ENCODE measurements at regions not wholly inside any gene's neighbourhood (a gene's known extent, or its start where the extent isn't known, plus 50 kb on each side); places are given as distances from the start of the nearest gene placed in this dataset.

GRCh38 chr7:47024991-47025390, 556.9 kb downstream of the TNS3 start:
- Mint-ChIP-seq H3K9me3 (ENCODE audit: low read depth, unreplicated experiment) (peaks cover 6% of the 10 kb centered on the region), H3K27ac (ENCODE audit: unreplicated experiment) (no peak overlapping the region), H3K4me3 (ENCODE audit: low read depth, unreplicated experiment) (no peak overlapping the region), H3K27me3 (ENCODE audit: unreplicated experiment) (no peaks in the 10 kb centered on the region), H3K4me1 (ENCODE audit: low read depth, unreplicated experiment) (no peaks in the 10 kb centered on the region), H3K36me3 (ENCODE audit: insufficient read depth, unreplicated experiment) (no peaks in the 10 kb centered on the region)
- no TSS peak for BruUV-seq (replicated peaks)
- CTCF ChIA-PET: no interaction called here
- intact Hi-C loops (cut with micrococcal nuclease; ENCODE audit: unreplicated experiment): no loop called here
- no peak for DNase-seq
- no peak for TF ChIP-seq CTCF (IDR thresholded peaks at IDR 0.05; ENCODE audit: unreplicated experiment)

- no peaks in the 10 kb centered on the region for H3K36me3 Mint-ChIP-seq (ENCODE audit: insufficient read depth, unreplicated experiment)
- H3K4me3 Mint-ChIP-seq (ENCODE audit: low read depth, unreplicated experiment): no peak overlapping the region
- intact Hi-C loops (cut with micrococcal nuclease; ENCODE audit: unreplicated experiment): no loop called here
- TF ChIP-seq CTCF (IDR thresholded peaks at IDR 0.05; ENCODE audit: unreplicated experiment): no peak
- no peak for DNase-seq
- H3K9me3 Mint-ChIP-seq (ENCODE audit: low read depth, unreplicated experiment): no peaks in the 10 kb centered on the region
- CTCF ChIA-PET: no interaction called here
- no TSS peak for BruUV-seq (replicated peaks)
- no peaks in the 10 kb centered on the region for H3K4me1 Mint-ChIP-seq (ENCODE audit: low read depth, unreplicated experiment)
- H3K27me3 Mint-ChIP-seq (ENCODE audit: unreplicated experiment): no peaks in the 10 kb centered on the region
- H3K27ac Mint-ChIP-seq (ENCODE audit: unreplicated experiment): no peak overlapping the region
Measured at GRCh38 chr7:47008461-47008860, 573.5 kb downstream of the TNS3 start.

GRCh38 chr7:47007471-47007870, 574.4 kb downstream of the TNS3 start:
- intact Hi-C loops (cut with micrococcal nuclease; ENCODE audit: unreplicated experiment): no loop called here
- CTCF ChIA-PET: no interaction called here

GRCh38 chr7:47000561-47000960, 581.4 kb downstream of the TNS3 start:
- TF ChIP-seq CTCF (IDR thresholded peaks at IDR 0.05; ENCODE audit: unreplicated experiment): no peak
- no peak overlapping the region for H3K27ac Mint-ChIP-seq (ENCODE audit: unreplicated experiment)

More at GRCh38 chr7:47007471-47007870, 574.4 kb downstream of the TNS3 start:
- no peak for DNase-seq
- H3K36me3 Mint-ChIP-seq (ENCODE audit: insufficient read depth, unreplicated experiment): no peaks in the 10 kb centered on the region
- no peak overlapping the region for H3K4me3 Mint-ChIP-seq (ENCODE audit: low read depth, unreplicated experiment)
- no TSS peak for BruUV-seq (replicated peaks)
- no peak for TF ChIP-seq CTCF (IDR thresholded peaks at IDR 0.05; ENCODE audit: unreplicated experiment)
- H3K4me1 Mint-ChIP-seq (ENCODE audit: low read depth, unreplicated experiment): no peaks in the 10 kb centered on the region
- no peak overlapping the region for H3K27ac Mint-ChIP-seq (ENCODE audit: unreplicated experiment)
- no peaks in the 10 kb centered on the region for H3K27me3 Mint-ChIP-seq (ENCODE audit: unreplicated experiment)
- no peaks in the 10 kb centered on the region for H3K9me3 Mint-ChIP-seq (ENCODE audit: low read depth, unreplicated experiment)

GRCh38 chr7:46999866-47000265, 582.0 kb downstream of the TNS3 start:
- no peak for TF ChIP-seq CTCF (IDR thresholded peaks at IDR 0.05; ENCODE audit: unreplicated experiment)
- intact Hi-C loops (cut with micrococcal nuclease; ENCODE audit: unreplicated experiment): no loop called here
- Mint-ChIP-seq H3K27ac (ENCODE audit: unreplicated experiment) (no peak overlapping the region), H3K27me3 (ENCODE audit: unreplicated experiment) (no peaks in the 10 kb centered on the region), H3K4me3 (ENCODE audit: low read depth, unreplicated experiment) (no peak overlapping the region), H3K36me3 (ENCODE audit: insufficient read depth, unreplicated experiment) (no peaks in the 10 kb centered on the region), H3K9me3 (ENCODE audit: low read depth, unreplicated experiment) (no peaks in the 10 kb centered on the region), H3K4me1 (ENCODE audit: low read depth, unreplicated experiment) (no peaks in the 10 kb centered on the region)
- DNase-seq: no peak
- CTCF ChIA-PET: no interaction called here
- BruUV-seq (replicated peaks): no TSS peak

More at GRCh38 chr7:47000561-47000960, 581.4 kb downstream of the TNS3 start:
- no peak for DNase-seq
- no TSS peak for BruUV-seq (replicated peaks)
- Mint-ChIP-seq H3K9me3 (ENCODE audit: low read depth, unreplicated experiment) (no peaks in the 10 kb centered on the region), H3K4me1 (ENCODE audit: low read depth, unreplicated experiment) (no peaks in the 10 kb centered on the region), H3K36me3 (ENCODE audit: insufficient read depth, unreplicated experiment) (no peaks in the 10 kb centered on the region), H3K4me3 (ENCODE audit: low read depth, unreplicated experiment) (no peak overlapping the region), H3K27me3 (ENCODE audit: unreplicated experiment) (no peaks in the 10 kb centered on the region)
- CTCF ChIA-PET: no interaction called here
- intact Hi-C loops (cut with micrococcal nuclease; ENCODE audit: unreplicated experiment): no loop called here

Measured in Calu3 (cell line).